ENCODE measurements at regions not wholly inside any gene's neighbourhood (a gene's known extent, or its start where the extent isn't known, plus 50 kb on each side); places are given as distances from the start of the nearest gene placed in this dataset.
"Not testable (repeated sequence)": the region's sequence is repeated elsewhere in the genome, so short reads cannot be mapped to it uniquely, and the experiment has no call there.

GRCh38 chrX:93468075-93468474 lies 205.3 kb downstream of the NAP1L3 start:
- DNase-seq (no peak), ATAC-seq (no peak)
- H3K27me3 Mint-ChIP-seq (ENCODE audit: low read depth) = no peaks in the 10 kb centered on the region
- POLR2A ChIA-PET = no interaction called here
- CTCF ChIA-PET = no interaction called here
- no peaks in the 10 kb centered on the region for H3K9me3 Mint-ChIP-seq (ENCODE audit: insufficient read depth)
- no peaks in the 10 kb centered on the region for H3K4me1 Mint-ChIP-seq (ENCODE audit: low read depth)
- H3K27ac Mint-ChIP-seq = no peak overlapping the region
- H3K36me3 Mint-ChIP-seq (ENCODE audit: low read depth) = no peaks in the 10 kb centered on the region
- no peak overlapping the region for H3K4me3 Mint-ChIP-seq

GRCh38 chrX:93466383-93466782 lies 207.0 kb downstream of the NAP1L3 start:
- CTCF ChIA-PET = no interaction called here
- POLR2A ChIA-PET = no interaction called here
- H3K27ac Mint-ChIP-seq = no peak overlapping the region
- H3K36me3 Mint-ChIP-seq (ENCODE audit: low read depth) = no peaks in the 10 kb centered on the region
- H3K9me3 Mint-ChIP-seq (ENCODE audit: insufficient read depth) = no peaks in the 10 kb centered on the region
- no peak overlapping the region for H3K4me3 Mint-ChIP-seq
- no peak for ATAC-seq
- H3K4me1 Mint-ChIP-seq (ENCODE audit: low read depth) = no peaks in the 10 kb centered on the region
- DNase-seq = no peak
- H3K27me3 Mint-ChIP-seq (ENCODE audit: low read depth) = no peaks in the 10 kb centered on the region

- Mint-ChIP-seq H3K9me3 (ENCODE audit: insufficient read depth) (no peaks in the 10 kb centered on the region), H3K4me3 (no peak overlapping the region)
- CTCF ChIA-PET = no interaction called here
These were observed 212.3 kb downstream of the NAP1L3 start for GRCh38 chrX:93461060-93461459.

DNA sequence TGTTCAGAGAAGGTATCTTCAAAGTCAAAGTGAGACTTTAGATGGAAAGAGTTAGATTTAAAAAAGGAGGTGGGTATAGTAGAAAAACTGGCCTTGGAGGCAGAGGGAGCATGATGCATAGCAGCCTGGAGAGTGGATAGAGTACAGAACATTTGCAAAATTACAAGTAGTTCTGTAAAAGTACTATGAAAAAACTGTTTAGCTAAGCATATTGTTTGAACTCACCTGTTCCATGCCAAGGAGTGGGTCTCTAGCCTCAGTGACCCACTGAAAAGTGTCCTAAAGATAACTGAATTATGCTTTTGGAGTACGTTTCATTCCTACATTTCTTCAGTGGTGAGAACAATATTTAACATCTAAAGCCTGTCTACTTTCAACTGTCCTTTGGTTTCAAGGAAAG lies 218.9 kb downstream of the NAP1L3 start:
- CTCF ChIA-PET = no interaction called here
- no peaks in the 10 kb centered on the region for H3K27me3 Mint-ChIP-seq (ENCODE audit: low read depth)
- H3K36me3 Mint-ChIP-seq (ENCODE audit: low read depth) = no peaks in the 10 kb centered on the region
- no peaks in the 10 kb centered on the region for H3K4me1 Mint-ChIP-seq (ENCODE audit: low read depth)
- no peak overlapping the region for H3K4me3 Mint-ChIP-seq
- POLR2A ChIA-PET = no interaction called here
- no peak for DNase-seq
- ATAC-seq = no peak
- H3K27ac Mint-ChIP-seq = no peak overlapping the region
- H3K9me3 Mint-ChIP-seq (ENCODE audit: insufficient read depth) = peaks cover 2% of the 10 kb centered on the region

More at GRCh38 chrX:93461060-93461459, 212.3 kb downstream of the NAP1L3 start:
- ATAC-seq = no peak
- H3K36me3 Mint-ChIP-seq (ENCODE audit: low read depth) = no peaks in the 10 kb centered on the region
- H3K27ac Mint-ChIP-seq = no peak overlapping the region
- POLR2A ChIA-PET = no interaction called here
- H3K27me3 Mint-ChIP-seq (ENCODE audit: low read depth) = no peaks in the 10 kb centered on the region
- no peaks in the 10 kb centered on the region for H3K4me1 Mint-ChIP-seq (ENCODE audit: low read depth)
- DNase-seq = no peak

DNA sequence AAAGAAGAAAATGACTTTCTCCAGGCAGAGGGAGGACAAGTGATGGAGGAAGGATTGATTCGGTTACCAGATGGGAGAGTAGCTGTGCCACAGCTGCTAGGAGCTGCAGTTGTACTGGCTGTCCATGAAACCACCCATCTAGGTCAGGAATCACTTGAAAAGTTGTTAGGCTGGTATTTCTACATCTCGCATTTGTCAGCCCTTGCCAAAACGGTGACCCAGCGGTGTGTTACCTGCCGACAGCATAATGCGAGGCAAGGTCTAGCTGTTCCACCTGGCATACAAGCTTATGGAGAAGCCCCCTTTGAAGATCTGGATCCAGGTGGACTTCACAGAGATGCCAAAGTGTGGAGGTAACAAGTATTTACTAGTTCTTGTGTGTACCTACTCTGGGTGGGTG lies 238.7 kb downstream of the NAP1L3 start:
- H3K9me3 Mint-ChIP-seq (ENCODE audit: insufficient read depth); H3K27me3 Mint-ChIP-seq (ENCODE audit: low read depth); H3K27ac Mint-ChIP-seq; H3K4me3 Mint-ChIP-seq; H3K36me3 Mint-ChIP-seq (ENCODE audit: low read depth); DNase-seq; POLR2A ChIA-PET; ATAC-seq; H3K4me1 Mint-ChIP-seq (ENCODE audit: low read depth); CTCF ChIA-PET: not testable (repeated sequence)

DNA sequence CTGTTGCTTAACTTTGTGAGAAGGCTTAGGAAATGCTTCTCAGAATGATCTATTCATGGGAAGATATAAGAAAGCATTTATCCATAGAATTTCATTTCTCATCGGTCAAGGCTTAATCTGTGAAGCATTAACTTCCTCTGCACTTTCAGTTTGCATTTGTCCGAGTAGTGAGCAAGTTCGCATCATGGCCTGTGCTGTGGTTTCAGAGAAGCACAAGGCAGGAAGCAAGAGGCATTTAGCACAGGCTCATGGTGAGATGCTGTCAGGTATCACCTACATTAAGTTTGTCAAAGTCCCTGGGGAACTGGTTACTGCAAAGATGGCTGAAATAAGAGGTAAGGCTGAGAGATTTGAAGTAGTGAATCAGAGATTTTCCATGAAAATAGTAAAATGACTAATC lies 244.9 kb downstream of the NAP1L3 start:
- Mint-ChIP-seq H3K4me1 (ENCODE audit: low read depth) (no peaks in the 10 kb centered on the region), H3K27ac (no peak overlapping the region), H3K27me3 (ENCODE audit: low read depth) (no peaks in the 10 kb centered on the region), H3K9me3 (ENCODE audit: insufficient read depth) (no peaks in the 10 kb centered on the region), H3K4me3 (no peak overlapping the region), H3K36me3 (ENCODE audit: low read depth) (no peaks in the 10 kb centered on the region)
- ATAC-seq (no peak), DNase-seq (no peak)
- POLR2A ChIA-PET = no interaction called here
- CTCF ChIA-PET = no interaction called here

DNA sequence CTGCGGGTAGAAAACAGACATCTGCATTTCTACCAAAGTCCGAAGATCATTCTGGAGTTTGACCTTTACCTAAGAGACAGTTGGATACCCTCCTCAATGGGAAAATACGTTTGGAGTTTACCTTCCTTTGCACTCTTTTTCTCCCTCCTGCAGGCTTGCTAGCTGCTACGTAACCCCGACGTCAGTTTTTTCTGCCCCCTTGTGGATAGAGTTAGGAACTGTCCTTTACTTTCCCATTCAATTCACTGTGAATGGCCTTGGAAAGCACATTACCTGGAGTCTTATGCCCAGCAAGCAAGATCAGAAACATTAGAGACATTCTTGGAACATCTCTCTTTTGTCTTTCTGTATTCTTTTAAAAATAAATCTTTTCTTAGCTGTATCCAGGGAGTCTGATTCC lies 250.7 kb downstream of the NAP1L3 start:
- POLR2A ChIA-PET = interaction anchor here (0.6 kb wide), 1 partner anchor 390 kb away, joined by 3 read pairs; no protein-coding TSS in a partner anchor
- DNase-seq (no peak), ATAC-seq (no peak)
- Mint-ChIP-seq H3K9me3 (ENCODE audit: insufficient read depth) (no peaks in the 10 kb centered on the region), H3K4me1 (ENCODE audit: low read depth) (no peaks in the 10 kb centered on the region), H3K36me3 (ENCODE audit: low read depth) (no peaks in the 10 kb centered on the region), H3K27ac (no peak overlapping the region), H3K4me3 (no peak overlapping the region), H3K27me3 (ENCODE audit: low read depth) (no peaks in the 10 kb centered on the region)
- CTCF ChIA-PET = no interaction called here

GRCh38 chrX:93420525-93421082 lies 252.8 kb downstream of the NAP1L3 start:
- ChIA-PET CTCF (no interaction called here), POLR2A (no interaction called here)
- ATAC-seq (no peak), DNase-seq (no peak)
- no peak overlapping the region for H3K4me3 Mint-ChIP-seq
- H3K36me3 Mint-ChIP-seq (ENCODE audit: low read depth) = no peaks in the 10 kb centered on the region
- H3K27ac Mint-ChIP-seq = no peak overlapping the region
- H3K9me3 Mint-ChIP-seq (ENCODE audit: insufficient read depth) = no peaks in the 10 kb centered on the region
- H3K4me1 Mint-ChIP-seq (ENCODE audit: low read depth) = no peaks in the 10 kb centered on the region
- no peaks in the 10 kb centered on the region for H3K27me3 Mint-ChIP-seq (ENCODE audit: low read depth)

DNA sequence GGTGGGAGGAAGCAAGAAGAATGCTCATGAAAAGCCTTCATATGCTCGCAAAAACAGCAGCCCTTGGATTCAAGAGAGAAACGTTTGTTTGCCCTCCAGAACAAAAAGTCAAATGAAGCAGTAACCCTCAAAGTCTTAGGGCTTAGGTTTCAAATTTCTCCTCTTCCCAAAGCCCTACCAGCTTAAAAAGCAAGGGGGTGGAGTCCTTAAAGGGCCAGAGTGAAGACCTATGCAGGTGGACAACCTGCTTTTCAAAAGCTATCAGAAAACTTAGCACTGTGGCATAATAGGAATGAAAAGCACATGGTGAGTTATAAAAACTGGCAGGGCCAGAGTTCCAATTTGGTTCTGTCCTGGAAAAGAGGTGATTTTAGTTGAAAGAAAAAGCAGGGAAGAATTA lies 253.3 kb downstream of the NAP1L3 start:
- Mint-ChIP-seq H3K27me3 (ENCODE audit: low read depth) (no peaks in the 10 kb centered on the region), H3K4me1 (ENCODE audit: low read depth) (no peaks in the 10 kb centered on the region), H3K36me3 (ENCODE audit: low read depth) (no peaks in the 10 kb centered on the region), H3K4me3 (no peak overlapping the region), H3K9me3 (ENCODE audit: insufficient read depth) (no peaks in the 10 kb centered on the region), H3K27ac (no peak overlapping the region)
- ATAC-seq (no peak), DNase-seq (no peak)
- CTCF ChIA-PET = no interaction called here
- POLR2A ChIA-PET = no interaction called here

GRCh38 chrX:93419642-93420041 lies 253.7 kb downstream of the NAP1L3 start:
- POLR2A ChIA-PET = no interaction called here
- CTCF ChIA-PET = no interaction called here
- Mint-ChIP-seq H3K36me3 (ENCODE audit: low read depth) (no peaks in the 10 kb centered on the region), H3K27ac (no peak overlapping the region), H3K4me3 (no peak overlapping the region), H3K9me3 (ENCODE audit: insufficient read depth) (no peaks in the 10 kb centered on the region), H3K27me3 (ENCODE audit: low read depth) (no peaks in the 10 kb centered on the region), H3K4me1 (ENCODE audit: low read depth) (no peaks in the 10 kb centered on the region)
- ATAC-seq (no peak), DNase-seq (no peak)

GRCh38 chrX:93404121-93404520 lies 269.3 kb downstream of the NAP1L3 start:
- no peaks in the 10 kb centered on the region for H3K36me3 Mint-ChIP-seq (ENCODE audit: low read depth)
- no peaks in the 10 kb centered on the region for H3K9me3 Mint-ChIP-seq (ENCODE audit: insufficient read depth)
- CTCF ChIA-PET = no interaction called here
- H3K27me3 Mint-ChIP-seq (ENCODE audit: low read depth) = no peaks in the 10 kb centered on the region
- ATAC-seq (no peak), DNase-seq (no peak)
- POLR2A ChIA-PET = no interaction called here
- no peaks in the 10 kb centered on the region for H3K4me1 Mint-ChIP-seq (ENCODE audit: low read depth)
- no peak overlapping the region for H3K27ac Mint-ChIP-seq
- H3K4me3 Mint-ChIP-seq = no peak overlapping the region

GRCh38 chrX:93354651-93355050 lies 318.7 kb downstream of the NAP1L3 start:
- ATAC-seq (no peak), DNase-seq (no peak)
- H3K4me1 Mint-ChIP-seq (ENCODE audit: low read depth) = no peaks in the 10 kb centered on the region
- ChIA-PET CTCF (no interaction called here), POLR2A (no interaction called here)
- H3K27me3 Mint-ChIP-seq (ENCODE audit: low read depth) = no peaks in the 10 kb centered on the region
- no peaks in the 10 kb centered on the region for H3K36me3 Mint-ChIP-seq (ENCODE audit: low read depth)
- no peak overlapping the region for H3K4me3 Mint-ChIP-seq
- H3K27ac Mint-ChIP-seq = no peak overlapping the region
- no peaks in the 10 kb centered on the region for H3K9me3 Mint-ChIP-seq (ENCODE audit: insufficient read depth)

GRCh38 chrX:93346309-93346708 lies 327.1 kb downstream of the NAP1L3 start:
- Mint-ChIP-seq H3K27ac (no peak overlapping the region), H3K4me1 (ENCODE audit: low read depth) (no peaks in the 10 kb centered on the region), H3K36me3 (ENCODE audit: low read depth) (no peaks in the 10 kb centered on the region), H3K27me3 (ENCODE audit: low read depth) (no peaks in the 10 kb centered on the region), H3K9me3 (ENCODE audit: insufficient read depth) (no peaks in the 10 kb centered on the region), H3K4me3 (no peak overlapping the region)
- ChIA-PET POLR2A (no interaction called here), CTCF (no interaction called here)
- DNase-seq (no peak), ATAC-seq (no peak)
